SK-N-SH treated with all-trans-retinoic acid at 6 μM for 48 hours (cell line): ENCODE measurements at regions not wholly inside any gene's neighbourhood (a gene's known extent, or its start where the extent isn't known, plus 50 kb on each side); places are given as distances from the start of the nearest gene placed in this dataset.

Source experiments
- ATAC-seq: fragments of 200-7000 bp; cut with Tn5 transposase; 3 replicates; pipeline ENCODE4 v1.9.1; 2020; ENCODE audit warnings: mild to moderate bottlenecking, moderate library complexity
- ARNTL ChIP-seq: fragments of 450-650 bp; formaldehyde crosslinking; IDR thresholded peaks from 2 replicates; pipeline ENCODE4 v1.5.0; 2020; ENCODE audit warnings: low read depth, mild to moderate bottlenecking, moderate library complexity, borderline replicate concordance
- BACH2 ChIP-seq: fragments of 250-450 bp; sonication (Bioruptor Pico); IDR thresholded peaks from 2 replicates; pipeline ENCODE4 v1.9.0; 2021; ENCODE audit warnings: mild to moderate bottlenecking, borderline replicate concordance
- CREB5 ChIP-seq: fragments of 250-450 bp; sonication (Bioruptor Pico); IDR thresholded peaks from 2 replicates; pipeline ENCODE4 v1.5.1; 2020; ENCODE audit warnings: low read depth, mild to moderate bottlenecking, moderate library complexity
- ESRRG ChIP-seq: fragments of 250-450 bp; sonication (Bioruptor Pico); IDR thresholded peaks from 2 replicates; pipeline ENCODE4 v1.6.1; 2021; ENCODE audit warnings: mild to moderate bottlenecking
- GLIS3 ChIP-seq: fragments of 250-450 bp; sonication (Bioruptor Pico); IDR thresholded peaks from 2 replicates; pipeline ENCODE4 v1.5.0; 2020; ENCODE audit warnings: mild to moderate bottlenecking, moderate library complexity
- ISL1 ChIP-seq: fragments of 250-450 bp; sonication (Bioruptor Pico); IDR thresholded peaks from 2 replicates; pipeline ENCODE4 v2.1.2; 2022; ENCODE audit warnings: mild to moderate bottlenecking, moderate library complexity
- OSR1 ChIP-seq: fragments of 250-450 bp; sonication (Bioruptor Pico); IDR thresholded peaks from 2 replicates; pipeline ENCODE4 v1.8.0; 2022; ENCODE audit warnings: moderate library complexity, mild to moderate bottlenecking, inconsistent platforms
- PATZ1 ChIP-seq: fragments of 250-450 bp; sonication (Bioruptor Pico); IDR thresholded peaks from 2 replicates; pipeline ENCODE4 v1.8.0; 2020; ENCODE audit warnings: mild to moderate bottlenecking, moderate library complexity, borderline replicate concordance
- POU6F1 ChIP-seq: fragments of 250-450 bp; sonication (Bioruptor Pico); IDR thresholded peaks from 2 replicates; pipeline ENCODE4 v1.8.0; 2021; ENCODE audit warnings: low read depth, mild to moderate bottlenecking, moderate library complexity, borderline replicate concordance
- PPARA ChIP-seq: fragments of 250-450 bp; sonication (Bioruptor Pico); IDR thresholded peaks from 2 replicates; pipeline ENCODE4 v1.5.0; 2020; ENCODE audit warnings: mild to moderate bottlenecking, borderline replicate concordance
- RARB ChIP-seq: fragments of 250-450 bp; sonication (Bioruptor Pico); IDR thresholded peaks from 2 replicates; pipeline ENCODE4 v1.8.0; 2021; ENCODE audit warnings: mild to moderate bottlenecking, moderate library complexity
- SNAI2 ChIP-seq: fragments of 250-450 bp; sonication (Bioruptor Pico); IDR thresholded peaks from 2 replicates; pipeline ENCODE4 v1.5.0; 2020; ENCODE audit warnings: mild to moderate bottlenecking, moderate library complexity
- TCF4 ChIP-seq: fragments of 250-450 bp; sonication (Bioruptor Pico); IDR thresholded peaks from 2 replicates; pipeline ENCODE4 v1.8.0; 2021; ENCODE audit warnings: mild to moderate bottlenecking, moderate library complexity, borderline replicate concordance
- TOX ChIP-seq: fragments of 250-450 bp; sonication (Bioruptor Pico); IDR thresholded peaks from 2 replicates; pipeline ENCODE4 v1.8.0; 2021; ENCODE audit warnings: mild to moderate bottlenecking, moderate library complexity, borderline replicate concordance
- TSHZ2 ChIP-seq: fragments of 250-450 bp; sonication (Bioruptor Pico); IDR thresholded peaks from 2 replicates; pipeline ENCODE4 v1.5.0; 2020; ENCODE audit warnings: mild to moderate bottlenecking, moderate library complexity
- ZC3H10 ChIP-seq: fragments of 250-450 bp; sonication (Bioruptor Pico); IDR thresholded peaks from 2 replicates; pipeline ENCODE4 v1.5.1; 2021; ENCODE audit warnings: mild to moderate bottlenecking, moderate library complexity
- ZFP3 ChIP-seq: fragments of 250-450 bp; sonication (Bioruptor Pico); IDR thresholded peaks from 2 replicates; pipeline ENCODE4 v1.5.0; 2020; ENCODE audit warnings: mild to moderate bottlenecking, moderate library complexity
- ZFP30 ChIP-seq: fragments of 450-650 bp; formaldehyde crosslinking; IDR thresholded peaks from 2 replicates; pipeline ENCODE4 v1.5.0; 2022; ENCODE audit warnings: mild to moderate bottlenecking, moderate library complexity
- ZNF565 ChIP-seq: fragments of 450-650 bp; formaldehyde crosslinking; conservative IDR thresholded peaks from 2 replicates; pipeline ENCODE4 v1.5.0; 2020; ENCODE audit warnings: low read depth, mild to moderate bottlenecking, moderate library complexity
- ZNF70 ChIP-seq: fragments of 450-650 bp; formaldehyde crosslinking; IDR thresholded peaks from 2 replicates; pipeline ENCODE4 v1.5.0; 2020; ENCODE audit warnings: mild to moderate bottlenecking, moderate library complexity
- ZNF8 ChIP-seq: fragments of 450-650 bp; formaldehyde crosslinking; IDR thresholded peaks from 2 replicates; pipeline ENCODE4 v1.5.0; 2020; ENCODE audit warnings: mild to moderate bottlenecking, moderate library complexity

- TF ChIP-seq ZFP30 (no peak), TCF4 (no peak), ZNF8 (CRISPR knock-in tag) (no peak), PATZ1 (CRISPR knock-in tag) (no peak), OSR1 (CRISPR knock-in tag) (no peak), ZFP3 (CRISPR knock-in tag) (no peak), BACH2 (CRISPR knock-in tag) (no peak), TOX (CRISPR knock-in tag) (no peak), CREB5 (no peak), POU6F1 (CRISPR knock-in tag) (no peak), GLIS3 (CRISPR knock-in tag) (no peak), ZC3H10 (CRISPR knock-in tag) (no peak), ZNF70 (CRISPR knock-in tag) (no peak), ZNF565 (CRISPR knock-in tag) (no peak), ISL1 (CRISPR knock-in tag) (no peak)
- ATAC-seq = no peak
These were observed 542.2 kb upstream of the NDST4 start for GRCh38 chr4:115655626-115656025.

- TF ChIP-seq PATZ1 (CRISPR knock-in tag) (no peak), OSR1 (CRISPR knock-in tag) (no peak), PPARA (CRISPR knock-in tag) (no peak), ZNF8 (CRISPR knock-in tag) (no peak), ZC3H10 (CRISPR knock-in tag) (no peak), CREB5 (no peak), ZFP30 (no peak), SNAI2 (no peak), ZFP3 (CRISPR knock-in tag) (no peak), TCF4 (no peak), BACH2 (CRISPR knock-in tag) (no peak), GLIS3 (CRISPR knock-in tag) (no peak), RARB (CRISPR knock-in tag) (no peak)
- no peak for ATAC-seq
These were observed 535.4 kb upstream of the NDST4 start for GRCh38 chr4:115648786-115649185.

GRCh38 chr4:115629270-115629669 lies 515.9 kb upstream of the NDST4 start:
- ATAC-seq = no peak
- TF ChIP-seq ZNF565 (CRISPR knock-in tag) (no peak), PPARA (CRISPR knock-in tag) (no peak), ZNF8 (CRISPR knock-in tag) (no peak), POU6F1 (CRISPR knock-in tag) (no peak), GLIS3 (CRISPR knock-in tag) (no peak), ZNF70 (CRISPR knock-in tag) (no peak), CREB5 (no peak), ZFP3 (CRISPR knock-in tag) (no peak), ESRRG (no peak), ZC3H10 (CRISPR knock-in tag) (no peak), TCF4 (no peak), ARNTL (CRISPR knock-in tag) (no peak), RARB (CRISPR knock-in tag) (no peak), OSR1 (CRISPR knock-in tag) (no peak), TSHZ2 (CRISPR knock-in tag) (no peak)
